ENCODE measurements at regions not wholly inside any gene's neighbourhood (a gene's known extent, or its start where the extent isn't known, plus 50 kb on each side); places are given as distances from the start of the nearest gene placed in this dataset.

- 82% methylated on average over 7 of the region's 7 CpGs; no CpG with 5 or more reads in 1 of the 2 experiments for WGBS, 2 experiments (ENCODE audit: extremely low coverage in 1 of 2, insufficient coverage in 1 of 2, insufficient read length in 1 of 2, insufficient replicate concordance in 2 of 2, low coverage in 1 of 2, low lambda C conversion rate in 2 of 2, missing lambda C conversion rate in 1 of 2)
- no peaks in the 10 kb centered on the region for H3K79me1 ChIP-seq (ENCODE audit: low read depth, low read length)
- H3K23ac ChIP-seq (ENCODE audit: insufficient read length) = no peak overlapping the region
- no peak overlapping the region for H2BK5ac ChIP-seq (ENCODE audit: low read depth, low read length)
- H3K4me1 ChIP-seq (replicated peaks in 1 of 4; ENCODE audit: control insufficient read depth in 3 of 4, insufficient read depth in 4 of 4, low read length in 3 of 4) = no peaks in the 10 kb centered on the region
- H3K23me2 ChIP-seq (ENCODE audit: low read depth, low read length) = peaks cover 6% of the 10 kb centered on the region; the same call in 1 of the 2 replicates
- CTCF ChIA-PET (ENCODE audit: partially characterized antibody) = interaction anchor here (0.6 to 2.3 kb wide), 10 partner anchors 9 to 865 kb away, joined by 3 to 11 read pairs (median 3); no protein-coding TSS in a partner anchor
- H3K27me3 ChIP-seq (replicated peaks in 1 of 4; ENCODE audit: control insufficient read depth in 3 of 4, extremely low read depth in 1 of 4, insufficient read depth in 3 of 4, low read length in 3 of 4) = no peaks in the 10 kb centered on the region
- no peaks in the 10 kb centered on the region for H4K20me1 ChIP-seq (replicated peaks in 1 of 2; ENCODE audit: control insufficient read depth in 1 of 2, insufficient read depth in 2 of 2, low read length in 2 of 2)
- H4K5ac ChIP-seq (ENCODE audit: insufficient read length, low read depth, low read length) = no peak overlapping the region
- no peak overlapping the region for H4K8ac ChIP-seq (ENCODE audit: extremely low read depth, insufficient read depth, low read length)
- H3K36me3 ChIP-seq (ENCODE audit: control insufficient read depth in 2 of 4, insufficient read depth in 4 of 4, low read length in 3 of 4) = no peaks in the 10 kb centered on the region
- DNase-seq (ENCODE audit: low read depth in 1 of 2, low spot score in 2 of 2) (no peak), FAIRE-seq (no peak)
- no peak overlapping the region for H3K18ac ChIP-seq (ENCODE audit: extremely low read depth, low read length)
- no peak overlapping the region for H3K56ac ChIP-seq (replicated peaks; ENCODE audit: insufficient read length, low read depth, low read length)
- no peak overlapping the region for H2BK120ac ChIP-seq (replicated peaks; ENCODE audit: low read depth, low read length)
- H3K4me2 ChIP-seq (ENCODE audit: insufficient read depth in 1 of 2, low read depth in 2 of 2, low read length in 2 of 2) = no peak overlapping the region
- no peaks in the 10 kb centered on the region for H3K79me2 ChIP-seq (ENCODE audit: control insufficient read depth in 1 of 2, insufficient read depth in 2 of 2, low read length in 2 of 2)
- H3K27ac ChIP-seq (ENCODE audit: low read depth, low read length) = no peak overlapping the region
- H3K4me3 ChIP-seq (ENCODE audit: extremely low read depth in 1 of 4, insufficient read depth in 2 of 4, low read depth in 3 of 4, low read length in 4 of 4) = no peak overlapping the region
- no peak overlapping the region for H2BK20ac ChIP-seq (ENCODE audit: low read length)
- H2AK5ac ChIP-seq (ENCODE audit: low read depth, low read length) = no peak overlapping the region
- POLR2A ChIA-PET (ENCODE audit: partially characterized antibody) = no interaction called here
- H4K91ac ChIP-seq (replicated peaks; ENCODE audit: insufficient read length, low read length) = no peak overlapping the region
- H3K9ac ChIP-seq (replicated peaks in 1 of 4; ENCODE audit: extremely low read depth in 1 of 4, low read depth in 3 of 4, low read length in 3 of 4) = no peak overlapping the region
- no peak overlapping the region for H2BK12ac ChIP-seq (ENCODE audit: low read depth, low read length)
- no peaks in the 10 kb centered on the region for H3K9me3 ChIP-seq (ENCODE audit: insufficient read depth in 2 of 2, low read depth in 1 of 2, low read length in 1 of 2)
- H2AFZ ChIP-seq (ENCODE audit: low read length) = no peak overlapping the region
- H2BK15ac ChIP-seq (ENCODE audit: low read length) = no peak overlapping the region
- no peak overlapping the region for H3K14ac ChIP-seq (ENCODE audit: insufficient read length)
- no peak overlapping the region for H3K4ac ChIP-seq (replicated peaks; ENCODE audit: insufficient read length, low read depth, low read length)
- TF ChIP-seq POLR2A (IDR thresholded peaks at IDR 0.05; ENCODE audit: control extremely low read depth in 1 of 2, low read depth in 2 of 2, low read length in 2 of 2) (no peak), RBBP5 (IDR thresholded peaks at IDR 0.05; ENCODE audit: borderline replicate concordance, low read depth, low read length) (no peak), KDM4A (IDR thresholded peaks at IDR 0.05; ENCODE audit: low read depth, low read length, severe bottlenecking) (no peak), MAFK (IDR thresholded peaks at IDR 0.05; ENCODE audit: low read depth, low read length) (no peak), TEAD4 (IDR thresholded peaks at IDR 0.05; ENCODE audit: low read depth, low read length) (no peak), SP2 (IDR thresholded peaks at IDR 0.05; ENCODE audit: low read length) (no peak), TCF12 (IDR thresholded peaks at IDR 0.05; ENCODE audit: low read depth, low read length) (no peak), BRCA1 (IDR thresholded peaks at IDR 0.05; ENCODE audit: low read depth, low read length) (no peak), CEBPB (IDR thresholded peaks at IDR 0.05; ENCODE audit: low read depth, low read length) (no peak), CTCF (IDR thresholded peaks at IDR 0.05; ENCODE audit: control extremely low read depth in 1 of 3, insufficient read depth in 1 of 3, low read depth in 1 of 3, low read length in 3 of 3) (no peak), GABPA (IDR thresholded peaks at IDR 0.05; ENCODE audit: borderline replicate concordance, insufficient read depth, low read length) (no peak), JUND (IDR thresholded peaks at IDR 0.05; ENCODE audit: low read length) (no peak)
Observed at GRCh38 chr15:94665676-94666441, 434.5 kb downstream of the MCTP2 start.

Data from H1 (cell line).